Panc1 (cell line): ENCODE measurements at regions not wholly inside any gene's neighbourhood (a gene's known extent, or its start where the extent isn't known, plus 50 kb on each side); places are given as distances from the start of the nearest gene placed in this dataset.

ENCODE experiments used
- ATAC-seq: fragments of 200-7000 bp; cut with Tn5 transposase; 2 replicates; pipeline ENCODE4 v1.9.1; 2020; ENCODE audit warnings: mild to moderate bottlenecking, moderate library complexity
- BruUV-seq: library from RNA; stranded (reverse); fragments of 400-500 nt; replicated peaks from 2 replicates; lab custom pipeline; 2021; lab: Mats Ljungman, UMichigan
- CTCF ChIA-PET: fragments of 300-600 bp; sonication (Branson Sonifier 250); formaldehyde crosslinking; loops from one replicate; lab custom pipeline; 2022; ENCODE audit warnings: antibody characterized with exemption; lab: Charles Lee
- POLR2A ChIA-PET: fragments of 300-600 bp; sonication (Branson Sonifier 250); formaldehyde crosslinking; loops from one replicate; lab custom pipeline; 2022; ENCODE audit warnings: antibody characterized with exemption; lab: Charles Lee
- DNase-seq: peaks from one replicate; pipeline ENCODE4 v3.0.0-alpha.2; 2010; ENCODE audit warnings: low read depth, low spot score
- H3K27ac ChIP-seq: 2 replicates; pipeline ENCODE4 v1.5.1; 2011; ENCODE audit warnings: mild to moderate bottlenecking, low read length, inconsistent platforms
- H3K27me3 ChIP-seq: fragments of 200-500 bp; sonication (Bioruptor generic); 2 replicates; pipeline ENCODE4 v1.6.0; 2014; ENCODE audit warnings: low read length, inconsistent platforms; ENCODE audit not compliant: control insufficient read depth, insufficient read depth
- H3K36me3 ChIP-seq: fragments of 200-500 bp; sonication (Bioruptor generic); 2 replicates; pipeline ENCODE4 v1.5.1; 2014; ENCODE audit warnings: inconsistent platforms, mild to moderate bottlenecking, low read length, moderate library complexity; ENCODE audit not compliant: control insufficient read depth, insufficient read depth
- H3K4me1 ChIP-seq: 2 replicates; pipeline ENCODE4 v1.5.1; 2011; ENCODE audit warnings: inconsistent platforms, mild to moderate bottlenecking, low read length, moderate library complexity; ENCODE audit not compliant: control insufficient read depth, insufficient read depth
- H3K4me3 ChIP-seq, 2 experiments: 2 replicates each; pipeline ENCODE4 v1.5.1; 2011 to 2012; ENCODE audit warnings: low read depth in 2 of 2, low read length in 2 of 2, mild to moderate bottlenecking in 2 of 2, inconsistent platforms in 1 of 2, moderate library complexity in 1 of 2
- H3K9me3 ChIP-seq: fragments of 200-500 bp; sonication (Bioruptor generic); 2 replicates; pipeline ENCODE4 v1.5.1; 2014; ENCODE audit warnings: low read depth, mild to moderate bottlenecking, inconsistent platforms, low read length, moderate library complexity; ENCODE audit not compliant: control insufficient read depth, insufficient read depth
- POLR2AphosphoS5 ChIP-seq: IDR thresholded peaks from 2 replicates; pipeline ENCODE4 v1.6.1; 2012; ENCODE audit warnings: mild to moderate bottlenecking, low read depth, low read length, moderate library complexity
- REST ChIP-seq, 2 experiments: IDR thresholded peaks; 2 replicates each; pipeline ENCODE4 v1.6.1; 2011 to 2012; ENCODE audit warnings: low read depth in 2 of 2, control low read depth in 1 of 2, low read length in 1 of 2, mild to moderate bottlenecking in 1 of 2, moderate library complexity in 1 of 2; ENCODE audit not compliant: insufficient read depth in 1 of 2
- SIN3A ChIP-seq: IDR thresholded peaks from 2 replicates; pipeline ENCODE4 v1.6.1; 2012; ENCODE audit warnings: low read depth, mild to moderate bottlenecking, low read length, moderate library complexity, borderline replicate concordance; ENCODE audit not compliant: insufficient read depth
- TCF7L2 ChIP-seq: IDR thresholded peaks from 2 replicates; pipeline ENCODE4 v1.6.1; 2011; ENCODE audit warnings: mild to moderate bottlenecking, low read depth, low read length, inconsistent platforms
- in situ Hi-C: cut with HindIII; loops from 2 replicates; pipeline ENCODE4 v1.10.0; 2016; ENCODE audit warnings: low sequenced_read_pairs, low pct_unique_long_range_greater_than_20kb
- intact Hi-C: fragments of 100-400 bp; cut with micrococcal nuclease; formaldehyde crosslinking; loops from one replicate; pipeline ENCODE4 v1.10.0; 2022; ENCODE audit not compliant: unreplicated experiment
- TF ChIP-seq, protein P1 (sequence below): fragments of 450-650 bp; IDR thresholded peaks from 2 replicates; pipeline ENCODE4 v1.5.1; 2017; ENCODE audit warnings: mild to moderate bottlenecking

GRCh38 chr10:78539247-78539766 lies 505.6 kb downstream of the RPS24 start:
- no peak for ATAC-seq
- Histone ChIP-seq H3K4me3 (no peak overlapping the region), H3K27me3 (no peaks in the 10 kb centered on the region; the same call in 1 of the 2 replicates), H3K9me3 (no peaks in the 10 kb centered on the region; the same call in 1 of the 2 replicates), H3K4me1 (peaks cover 6% of the 10 kb centered on the region; the same call in 1 of the 2 replicates), H3K27ac (no peak overlapping the region), H3K36me3 (no peaks in the 10 kb centered on the region)
- in situ Hi-C loops, result no loop called here
- no peak for TF ChIP-seq SIN3A
- TF ChIP-seq POLR2AphosphoS5, result no peak
- TF ChIP-seq, protein P1, sequence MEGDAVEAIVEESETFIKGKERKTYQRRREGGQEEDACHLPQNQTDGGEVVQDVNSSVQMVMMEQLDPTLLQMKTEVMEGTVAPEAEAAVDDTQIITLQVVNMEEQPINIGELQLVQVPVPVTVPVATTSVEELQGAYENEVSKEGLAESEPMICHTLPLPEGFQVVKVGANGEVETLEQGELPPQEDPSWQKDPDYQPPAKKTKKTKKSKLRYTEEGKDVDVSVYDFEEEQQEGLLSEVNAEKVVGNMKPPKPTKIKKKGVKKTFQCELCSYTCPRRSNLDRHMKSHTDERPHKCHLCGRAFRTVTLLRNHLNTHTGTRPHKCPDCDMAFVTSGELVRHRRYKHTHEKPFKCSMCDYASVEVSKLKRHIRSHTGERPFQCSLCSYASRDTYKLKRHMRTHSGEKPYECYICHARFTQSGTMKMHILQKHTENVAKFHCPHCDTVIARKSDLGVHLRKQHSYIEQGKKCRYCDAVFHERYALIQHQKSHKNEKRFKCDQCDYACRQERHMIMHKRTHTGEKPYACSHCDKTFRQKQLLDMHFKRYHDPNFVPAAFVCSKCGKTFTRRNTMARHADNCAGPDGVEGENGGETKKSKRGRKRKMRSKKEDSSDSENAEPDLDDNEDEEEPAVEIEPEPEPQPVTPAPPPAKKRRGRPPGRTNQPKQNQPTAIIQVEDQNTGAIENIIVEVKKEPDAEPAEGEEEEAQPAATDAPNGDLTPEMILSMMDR, result no peak
- no peak for TF ChIP-seq REST (IDR thresholded peaks at IDR 0.05; ENCODE audit: insufficient read depth in 1 of 2, low read depth in 2 of 2, low read length in 1 of 2)
- TF ChIP-seq TCF7L2, result no peak
- intact Hi-C loops, result no loop called here
- no TSS peak for BruUV-seq
- ChIA-PET CTCF (no interaction called here), POLR2A (no interaction called here)
- DNase-seq, result no peak

DNA sequence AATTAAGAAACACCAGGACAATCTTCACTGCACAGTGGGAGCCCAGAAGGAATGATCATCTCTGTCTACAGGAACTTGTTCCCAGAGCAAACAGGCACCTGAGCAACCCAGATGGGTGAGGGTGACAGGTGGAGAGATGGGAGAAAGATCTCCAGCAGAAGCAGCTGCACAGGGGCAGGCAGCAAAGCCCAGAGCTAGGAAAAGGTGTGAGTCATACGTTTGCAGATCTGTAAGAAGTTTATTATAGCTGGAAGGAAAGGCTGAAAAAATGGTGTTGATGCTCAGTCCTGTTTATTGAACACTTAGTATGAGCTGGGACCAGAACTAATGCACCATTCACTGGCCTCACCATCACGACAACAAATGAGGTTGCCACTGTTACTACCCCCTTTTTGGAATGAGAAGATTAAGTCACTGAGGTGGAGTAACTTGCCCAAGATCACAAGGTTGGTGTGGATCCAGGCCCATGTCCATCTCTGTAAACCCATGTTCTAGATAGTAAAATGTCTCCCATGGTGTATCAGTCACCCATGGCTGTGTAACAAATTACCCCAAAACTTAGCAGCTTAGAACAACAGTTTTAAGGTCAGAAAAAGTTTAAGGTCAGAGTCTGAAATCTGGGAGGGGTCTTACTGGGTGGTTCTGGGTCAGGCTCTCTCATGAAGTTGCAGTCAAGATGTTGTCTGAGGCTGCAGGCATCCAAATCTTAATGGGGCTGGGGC lies 506.9 kb downstream of the RPS24 start:
- in situ Hi-C loops (no loop called here), intact Hi-C loops (no loop called here)
- no peak for DNase-seq
- Histone ChIP-seq H3K27me3 (no peaks in the 10 kb centered on the region; the same call in 1 of the 2 replicates), H3K36me3 (no peaks in the 10 kb centered on the region), H3K4me3 (no peak overlapping the region), H3K9me3 (no peaks in the 10 kb centered on the region; the same call in 1 of the 2 replicates), H3K4me1 (peaks cover 6% of the 10 kb centered on the region; the same call in 1 of the 2 replicates), H3K27ac (no peak overlapping the region)
- BruUV-seq, result no TSS peak
- POLR2A ChIA-PET, result no interaction called here
- CTCF ChIA-PET, result no interaction called here
- no peak for TF ChIP-seq REST (IDR thresholded peaks at IDR 0.05; ENCODE audit: insufficient read depth in 1 of 2, low read depth in 2 of 2, low read length in 1 of 2)
- TF ChIP-seq, protein P1, result no peak
- no peak for TF ChIP-seq TCF7L2
- no peak for TF ChIP-seq POLR2AphosphoS5
- TF ChIP-seq SIN3A, result no peak
- ATAC-seq, result 0 out of 2 replicates have a peak, but pooled peaks have one; percentile 36
